ENCODE measurements at regions not wholly inside any gene's neighbourhood (a gene's known extent, or its start where the extent isn't known, plus 50 kb on each side); places are given as distances from the start of the nearest gene placed in this dataset.

- TF ChIP-seq CTCF (IDR thresholded peaks at IDR 0.05 in 2 of 3, conservative IDR thresholded peaks at IDR 0.05 in 1 of 3; ENCODE audit: borderline replicate concordance in 1 of 3, insufficient read depth in 1 of 3, low read depth in 2 of 3, low read length in 2 of 3), result no peak
- TF ChIP-seq JUND (IDR thresholded peaks at IDR 0.05), result no peak
- TF ChIP-seq POLR2AphosphoS5 (IDR thresholded peaks at IDR 0.05; ENCODE audit: low read depth, low read length), result no peak
- no peak for TF ChIP-seq CEBPB (IDR thresholded peaks at IDR 0.05; ENCODE audit: low read depth)
- TF ChIP-seq MAX (IDR thresholded peaks at IDR 0.05), result no peak
- TF ChIP-seq ATF3 (IDR thresholded peaks at IDR 0.05), result no peak
- no peak for TF ChIP-seq ZFX (IDR thresholded peaks at IDR 0.05)
- no peak for TF ChIP-seq YY1 (IDR thresholded peaks at IDR 0.05; ENCODE audit: extremely low read depth, insufficient replicate concordance, low read depth, low read length)
- TF ChIP-seq EGR1 (IDR thresholded peaks at IDR 0.05; ENCODE audit: low read depth), result no peak
- TF ChIP-seq RAD21 (IDR thresholded peaks at IDR 0.05; ENCODE audit: low read depth), result no peak
These were observed 480.7 kb downstream of the RFPL4B start for GRCh38 chr6:112827793-112828192.
